ENCODE measurements at regions not wholly inside any gene's neighbourhood (a gene's known extent, or its start where the extent isn't known, plus 50 kb on each side); places are given as distances from the start of the nearest gene placed in this dataset.
A peak's percentile ranks its signal among the peaks of the same experiment; 100 is the strongest.
"Not testable (repeated sequence)": the region's sequence is repeated elsewhere in the genome, so short reads cannot be mapped to it uniquely, and the experiment has no call there.

DNA sequence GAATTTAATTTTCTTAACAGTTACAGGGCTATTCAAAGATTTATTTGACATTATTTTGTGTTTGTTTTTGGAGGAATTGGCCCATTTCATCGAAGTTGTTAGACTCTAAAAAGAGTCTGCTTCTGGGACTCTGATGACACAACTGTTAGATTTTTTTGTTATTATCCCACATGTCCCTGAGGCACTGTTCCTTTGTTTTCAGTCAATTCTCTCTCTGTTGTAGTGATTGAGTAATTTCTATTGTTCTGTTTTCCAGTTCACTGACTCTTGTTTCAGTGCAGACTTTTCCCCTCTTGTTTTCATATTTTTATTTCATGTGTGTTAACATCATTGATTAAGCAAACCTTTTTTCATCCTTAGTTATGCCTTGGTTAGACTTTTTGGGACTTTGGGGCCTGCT, 325.0 kb downstream of the ZNF326 start:
- no peak for DNase-seq

DNA sequence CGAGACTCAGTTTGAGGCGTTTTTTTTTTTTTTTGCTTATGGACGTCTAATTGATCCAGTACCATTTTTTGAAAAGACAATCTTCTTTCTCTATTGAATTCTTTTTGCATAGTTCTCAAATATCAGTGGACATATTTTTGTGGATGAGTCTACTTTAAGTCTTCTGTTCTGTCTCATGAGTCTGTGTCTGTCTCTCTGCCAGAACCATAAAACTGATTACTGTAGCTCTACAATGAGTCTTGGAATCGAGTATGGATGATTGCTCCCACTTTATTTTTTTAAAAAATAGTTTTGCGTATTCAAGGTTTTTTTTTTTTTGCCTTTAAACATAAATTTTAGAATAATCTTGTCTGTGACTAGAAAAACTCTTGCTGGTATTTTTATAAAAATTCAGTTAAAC, 323.5 kb downstream of the ZNF326 start:
- no peak for DNase-seq
- no peak overlapping the region for H3K27ac ChIP-seq
- no peaks in the 10 kb centered on the region for H3K27me3 ChIP-seq
- H3K4me1 ChIP-seq: no peaks in the 10 kb centered on the region
- H3K4me3 ChIP-seq: no peak overlapping the region
- H3K9me3 ChIP-seq (replicated peaks): no peaks in the 10 kb centered on the region
- H3K36me3 ChIP-seq: no peaks in the 10 kb centered on the region

More for the DNA sequence above, 325.0 kb downstream of the ZNF326 start:
- H3K27me3 ChIP-seq: no peaks in the 10 kb centered on the region; the same call in 1 of the 2 replicates
- no peaks in the 10 kb centered on the region for H3K4me1 ChIP-seq
- H3K9me3 ChIP-seq (replicated peaks): no peaks in the 10 kb centered on the region
- no peaks in the 10 kb centered on the region for H3K36me3 ChIP-seq
- H3K27ac ChIP-seq: no peak overlapping the region
- no peak overlapping the region for H3K4me3 ChIP-seq

DNA sequence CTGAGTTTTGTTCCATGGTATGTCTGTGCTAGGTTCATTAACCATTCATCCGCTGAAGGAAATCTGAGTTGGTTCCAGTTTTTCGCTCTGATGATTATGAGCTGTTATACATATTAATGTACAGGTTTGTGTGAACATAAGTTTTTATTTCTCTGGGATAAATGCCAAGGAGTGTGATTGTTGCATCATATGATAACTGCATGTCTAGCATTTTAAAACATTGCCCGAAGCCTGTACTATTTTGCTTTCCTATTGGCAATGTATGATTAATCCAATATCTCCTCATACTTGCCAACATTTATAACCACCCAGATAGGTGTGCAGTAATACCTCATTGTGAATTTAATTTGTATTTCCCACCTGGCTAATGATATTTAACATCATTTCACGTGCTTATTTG, 322.7 kb downstream of the ZNF326 start:
- Histone ChIP-seq H3K27ac (no peak overlapping the region), H3K4me1 (no peaks in the 10 kb centered on the region), H3K4me3 (no peak overlapping the region), H3K36me3 (no peaks in the 10 kb centered on the region), H3K9me3 (replicated peaks) (no peaks in the 10 kb centered on the region), H3K27me3 (no peaks in the 10 kb centered on the region)
- no peak for DNase-seq

DNA sequence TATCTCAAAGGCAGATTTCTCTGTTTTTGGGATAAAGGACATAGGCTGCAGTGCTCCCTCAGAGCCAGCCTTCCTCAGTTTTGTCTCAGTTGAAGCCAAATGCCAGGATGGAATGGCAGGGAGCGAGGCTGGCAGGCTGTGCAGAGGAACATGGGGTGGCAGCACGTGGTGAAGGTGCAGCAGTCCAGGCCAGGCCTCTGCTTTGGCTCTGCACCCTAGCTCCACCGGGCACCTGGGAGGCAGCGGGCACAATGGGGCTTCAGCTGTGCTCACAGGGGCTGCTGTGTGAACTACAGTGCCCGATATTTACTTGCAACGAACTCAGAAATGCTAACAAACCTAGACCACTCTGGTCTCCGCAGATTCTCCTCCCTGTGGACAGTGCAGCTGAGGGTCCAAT, 319.6 kb downstream of the ZNF326 start:
- Histone ChIP-seq H3K4me3 (no peak overlapping the region), H3K36me3 (no peaks in the 10 kb centered on the region), H3K27ac (no peak overlapping the region), H3K4me1 (no peaks in the 10 kb centered on the region), H3K9me3 (replicated peaks) (no peaks in the 10 kb centered on the region), H3K27me3 (no peaks in the 10 kb centered on the region)
- DNase-seq: no peak

DNA sequence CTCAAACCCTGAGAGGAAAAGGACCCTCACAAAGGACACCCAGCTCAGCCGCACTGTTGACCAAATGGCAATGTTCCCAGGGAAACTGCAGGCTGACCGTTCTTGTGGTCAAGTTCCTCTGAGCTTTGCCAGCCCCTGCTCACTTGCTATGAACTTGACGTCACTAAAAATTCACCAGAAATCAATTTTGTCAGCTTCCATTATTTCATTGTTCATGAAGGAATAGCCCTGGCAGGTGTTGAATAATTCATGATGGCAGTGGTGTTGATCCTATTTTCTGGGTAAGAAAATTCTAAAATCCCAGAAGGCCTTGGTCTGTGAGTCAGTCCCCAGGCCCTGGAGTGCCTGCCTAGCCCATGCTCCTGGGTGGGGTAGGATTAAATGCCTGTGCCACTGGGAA, 318.9 kb downstream of the ZNF326 start:
- Histone ChIP-seq H3K27me3 (no peaks in the 10 kb centered on the region), H3K9me3 (replicated peaks) (no peaks in the 10 kb centered on the region), H3K27ac (no peak overlapping the region), H3K4me1 (no peaks in the 10 kb centered on the region), H3K4me3 (no peak overlapping the region), H3K36me3 (no peaks in the 10 kb centered on the region)
- DNase-seq: no peak

DNA sequence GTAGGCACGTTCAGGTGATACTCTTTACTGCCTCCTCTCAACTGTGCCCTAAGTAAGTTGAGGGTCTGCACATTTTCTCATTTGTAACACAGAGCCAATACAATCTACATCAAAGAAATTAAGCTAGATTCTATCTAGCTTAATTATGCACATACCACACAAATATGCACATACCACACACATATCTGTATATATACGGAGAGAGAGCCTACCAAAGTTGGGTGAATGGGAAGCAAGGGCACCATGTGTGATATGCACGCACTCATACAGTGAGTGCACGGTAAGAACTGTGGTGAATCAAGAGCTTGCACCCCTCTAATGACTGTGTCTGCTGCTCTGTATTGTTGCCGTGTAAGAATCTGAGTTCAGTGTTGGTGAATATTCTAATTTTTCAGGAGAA, 314.9 kb downstream of the ZNF326 start:
- Histone ChIP-seq H3K27me3 (no peaks in the 10 kb centered on the region), H3K36me3 (no peaks in the 10 kb centered on the region), H3K4me3 (no peak overlapping the region), H3K27ac (no peak overlapping the region), H3K4me1 (no peaks in the 10 kb centered on the region), H3K9me3 (replicated peaks) (no peaks in the 10 kb centered on the region)
- no peak for DNase-seq

DNA sequence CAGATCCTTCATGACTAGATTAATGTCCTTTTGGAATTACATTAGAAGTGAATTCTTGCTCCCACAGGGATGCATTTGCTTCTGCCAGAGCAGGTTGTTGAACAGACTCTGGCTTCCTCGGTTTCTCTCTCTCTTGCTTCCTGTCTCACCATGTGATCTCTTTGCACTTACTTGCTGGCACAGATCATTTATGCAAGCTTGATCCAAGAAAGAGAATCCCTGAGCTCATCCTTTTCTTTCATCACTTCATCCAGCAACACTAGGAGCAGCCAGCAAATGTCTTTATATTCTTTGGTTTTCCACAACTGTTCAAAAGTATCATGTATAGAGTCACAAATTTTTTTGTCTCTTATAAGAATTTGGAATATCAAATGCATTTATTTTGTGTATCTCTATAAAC, 313.5 kb downstream of the ZNF326 start:
- Histone ChIP-seq H3K36me3 (no peaks in the 10 kb centered on the region), H3K4me1 (no peaks in the 10 kb centered on the region), H3K4me3 (no peak overlapping the region), H3K27me3 (no peaks in the 10 kb centered on the region), H3K9me3 (replicated peaks) (no peaks in the 10 kb centered on the region), H3K27ac (no peak overlapping the region)
- DNase-seq: no peak

DNA sequence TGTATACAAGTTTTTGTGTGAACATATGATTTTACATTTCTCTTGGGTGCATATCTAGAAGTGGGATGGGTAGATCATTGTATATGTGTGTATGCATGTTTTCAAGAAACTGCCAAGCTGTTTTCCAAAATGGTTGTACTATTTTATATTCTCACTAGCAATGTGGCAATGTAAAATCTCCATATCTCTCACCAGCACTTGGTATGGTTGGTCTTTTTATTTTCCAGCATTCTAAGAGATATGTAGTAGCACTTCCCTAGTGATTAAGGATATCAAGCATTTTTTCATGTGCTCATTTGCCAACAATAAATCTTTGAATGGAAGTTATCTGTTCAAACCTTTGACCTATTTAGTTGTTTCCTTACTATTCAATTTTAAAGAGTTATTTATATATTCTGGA, 310.7 kb downstream of the ZNF326 start:
- H3K27me3 ChIP-seq: no peaks in the 10 kb centered on the region
- DNase-seq: no peak
- H3K9me3 ChIP-seq (replicated peaks): no peaks in the 10 kb centered on the region
- H3K36me3 ChIP-seq: no peaks in the 10 kb centered on the region
- H3K4me3 ChIP-seq: no peak overlapping the region
- H3K27ac ChIP-seq: no peak overlapping the region
- H3K4me1 ChIP-seq: no peaks in the 10 kb centered on the region

DNA sequence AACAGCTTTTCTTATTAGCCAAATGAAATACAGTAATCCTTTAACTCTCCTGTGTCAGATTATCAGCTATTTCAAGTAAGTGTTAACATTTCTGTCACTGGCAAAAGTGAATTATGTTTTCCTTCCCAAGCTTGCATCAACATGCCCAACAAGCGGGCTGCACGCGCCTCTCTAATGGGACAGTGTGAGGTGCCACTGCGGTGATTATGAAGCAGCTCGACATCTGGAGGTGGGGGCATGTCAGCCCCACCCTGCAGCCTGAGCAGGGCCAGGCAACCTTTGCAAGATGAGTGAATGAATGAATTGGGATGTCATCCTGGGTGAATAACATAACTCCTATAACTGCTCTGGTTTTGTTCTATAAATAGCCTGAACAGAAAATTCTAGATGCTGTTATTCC, 301.4 kb downstream of the ZNF326 start:
- Histone ChIP-seq H3K27ac (no peak overlapping the region), H3K9me3 (replicated peaks) (no peaks in the 10 kb centered on the region), H3K27me3 (no peaks in the 10 kb centered on the region), H3K4me3 (no peak overlapping the region), H3K36me3 (no peaks in the 10 kb centered on the region), H3K4me1 (no peaks in the 10 kb centered on the region)
- DNase-seq: no peak

DNA sequence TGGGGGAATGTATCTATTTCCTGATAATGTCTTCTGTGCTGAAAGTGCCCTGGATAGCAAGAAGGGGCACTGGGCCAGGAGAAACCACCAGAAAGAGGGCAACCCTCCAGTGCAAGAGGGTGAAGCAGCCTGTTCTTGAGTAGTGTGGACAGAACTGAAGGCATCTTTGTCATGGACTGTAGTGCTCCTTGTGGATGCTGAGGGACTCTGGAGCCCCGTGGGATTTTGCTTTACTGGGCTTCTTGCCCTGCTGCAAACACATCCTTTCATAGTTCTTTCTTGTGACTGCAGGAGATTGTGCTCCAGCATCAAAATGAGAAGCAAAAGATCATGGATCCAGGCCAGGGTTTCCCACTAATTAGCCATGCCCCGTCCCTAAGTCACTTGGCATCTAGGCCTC, 300.6 kb downstream of the ZNF326 start:
- Histone ChIP-seq H3K9me3 (replicated peaks) (no peaks in the 10 kb centered on the region), H3K27me3 (no peaks in the 10 kb centered on the region), H3K4me3 (no peak overlapping the region), H3K4me1 (no peaks in the 10 kb centered on the region), H3K36me3 (no peaks in the 10 kb centered on the region), H3K27ac (no peak overlapping the region)
- no peak for DNase-seq

DNA sequence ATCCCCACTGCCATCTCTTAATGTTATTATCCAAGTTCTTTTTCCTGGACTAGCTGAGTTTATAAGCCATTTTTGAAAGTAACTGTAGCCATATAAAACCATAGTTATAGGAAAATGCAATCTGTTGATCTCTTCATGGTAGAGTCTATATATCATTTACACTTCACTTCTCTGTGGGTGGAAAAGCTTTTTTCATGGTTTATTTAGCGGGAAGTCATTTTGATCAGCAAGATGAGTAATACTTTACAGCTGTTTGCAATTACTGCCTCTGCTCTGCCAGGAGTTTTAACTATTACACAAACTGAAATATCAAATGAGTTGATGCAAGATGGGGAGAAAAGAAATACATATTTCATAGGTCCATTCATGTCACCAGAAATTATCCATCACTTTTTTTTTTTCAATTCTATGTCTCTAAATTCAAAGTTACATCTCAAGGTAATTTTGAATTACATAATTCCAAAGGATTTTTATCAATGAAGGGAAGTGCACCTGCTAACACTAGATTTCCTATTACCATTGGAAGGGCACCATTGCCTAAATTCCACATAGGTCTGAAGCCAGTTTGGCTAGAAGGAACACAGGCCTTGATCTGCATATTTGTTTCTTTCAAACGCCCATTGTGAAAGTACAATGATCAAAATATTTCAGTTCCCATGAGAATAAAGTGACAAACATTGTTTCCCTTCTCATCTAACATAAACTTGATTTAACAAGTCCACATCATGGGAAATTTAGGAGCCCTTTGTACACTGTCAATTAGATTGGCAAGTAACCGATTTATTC, 296.7 kb downstream of the ZNF326 start:
- H3K9me3 ChIP-seq (replicated peaks): no peaks in the 10 kb centered on the region
- H3K36me3 ChIP-seq: no peaks in the 10 kb centered on the region
- H3K27ac ChIP-seq: no peak overlapping the region
- H3K4me3 ChIP-seq: no peak overlapping the region
- H3K27me3 ChIP-seq: no peaks in the 10 kb centered on the region
- no peaks in the 10 kb centered on the region for H3K4me1 ChIP-seq
- DNase-seq: peak in 1 of 2 experiments; percentile 7

DNA sequence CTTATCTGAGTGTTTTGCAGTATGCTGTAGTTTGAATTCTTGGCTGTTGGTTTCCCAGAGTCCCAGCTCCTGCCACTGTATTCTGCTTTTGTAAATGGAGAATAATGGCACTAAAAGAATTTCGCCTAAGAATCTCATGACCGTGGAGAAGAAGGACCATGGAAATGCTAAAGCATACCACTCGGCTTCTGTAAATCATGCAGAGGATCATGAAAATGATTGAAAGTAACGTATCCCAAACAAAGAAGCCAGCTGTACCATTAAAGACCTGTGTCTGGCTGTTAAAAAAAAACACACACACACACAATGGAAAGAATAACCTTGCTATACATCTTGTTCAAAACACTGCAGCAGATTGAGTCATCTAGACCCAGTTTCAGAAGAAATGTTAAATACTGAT, 287.9 kb downstream of the ZNF326 start:
- H3K27me3 ChIP-seq: no peaks in the 10 kb centered on the region
- H3K27ac ChIP-seq: no peak overlapping the region
- H3K4me3 ChIP-seq: no peak overlapping the region
- no peaks in the 10 kb centered on the region for H3K4me1 ChIP-seq
- no peak for DNase-seq
- H3K9me3 ChIP-seq (replicated peaks): no peaks in the 10 kb centered on the region
- H3K36me3 ChIP-seq: no peaks in the 10 kb centered on the region

DNA sequence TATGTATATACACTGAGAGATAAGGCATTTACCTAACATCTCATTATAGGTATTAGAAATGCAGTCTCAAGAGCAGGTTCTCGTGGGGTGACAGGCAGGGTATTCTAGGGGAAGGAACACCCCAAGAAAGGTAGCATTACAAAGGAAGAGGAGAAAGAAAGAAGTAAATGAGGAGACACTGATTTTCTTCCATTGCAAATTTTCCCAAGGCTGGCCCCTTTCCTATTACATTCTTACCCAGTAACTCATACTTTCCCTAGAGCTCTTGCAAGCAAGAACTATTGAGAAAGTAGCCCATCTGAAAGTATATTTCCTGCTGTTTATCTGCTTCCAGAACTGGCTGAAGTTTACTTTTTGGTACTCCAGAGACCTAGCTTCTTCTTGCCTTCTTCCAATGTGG, 287.0 kb downstream of the ZNF326 start:
- not testable (repeated sequence) for DNase-seq; H3K36me3 ChIP-seq; H3K4me1 ChIP-seq; H3K9me3 ChIP-seq (replicated peaks); H3K27ac ChIP-seq; H3K27me3 ChIP-seq; H3K4me3 ChIP-seq

DNA sequence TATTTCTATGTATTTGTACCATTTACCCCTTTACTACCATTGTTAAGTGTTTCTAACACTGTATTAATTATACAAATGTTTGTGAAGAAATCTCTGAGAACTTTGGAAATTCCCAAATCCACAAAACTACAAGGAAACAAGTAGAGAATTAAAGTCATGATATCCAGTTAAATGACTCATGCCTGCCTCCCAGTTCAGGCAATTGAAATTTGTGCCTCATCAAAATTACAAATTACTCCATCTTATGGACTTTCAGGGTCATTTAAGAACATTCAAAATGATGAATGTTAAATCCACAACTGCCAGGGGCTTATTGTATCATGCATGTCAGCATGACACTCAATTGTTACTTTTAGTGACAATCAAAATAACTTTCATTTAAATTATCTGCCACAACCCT, 282.4 kb downstream of the ZNF326 start:
- DNase-seq: no peak
- no peaks in the 10 kb centered on the region for H3K27me3 ChIP-seq
- H3K36me3 ChIP-seq: no peaks in the 10 kb centered on the region
- H3K4me3 ChIP-seq: no peak overlapping the region
- H3K9me3 ChIP-seq (replicated peaks): no peaks in the 10 kb centered on the region
- H3K4me1 ChIP-seq: no peaks in the 10 kb centered on the region
- H3K27ac ChIP-seq: no peak overlapping the region

DNA sequence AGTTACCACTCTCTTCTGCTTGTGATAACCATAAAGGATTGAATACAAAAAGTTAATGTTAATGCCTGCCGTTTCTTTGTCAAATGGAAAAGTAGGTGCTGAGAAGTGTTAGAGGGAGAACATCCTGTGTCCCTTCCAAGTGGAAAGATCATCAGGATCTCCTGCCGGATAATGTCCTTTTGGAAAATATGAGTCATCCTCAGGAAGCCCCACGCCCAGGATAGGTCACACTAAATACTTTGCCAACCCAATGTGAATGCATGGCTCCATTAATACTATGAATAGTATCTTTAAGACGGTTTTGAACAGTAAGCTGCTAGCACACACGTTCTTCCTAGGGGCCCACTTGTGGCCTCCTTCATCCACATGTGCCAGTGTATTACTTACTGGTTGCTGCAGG, 279.5 kb downstream of the ZNF326 start:
- H3K4me1 ChIP-seq: no peaks in the 10 kb centered on the region
- no peak overlapping the region for H3K27ac ChIP-seq
- DNase-seq: no peak
- no peaks in the 10 kb centered on the region for H3K9me3 ChIP-seq (replicated peaks)
- H3K36me3 ChIP-seq: no peaks in the 10 kb centered on the region
- H3K27me3 ChIP-seq: no peaks in the 10 kb centered on the region
- H3K4me3 ChIP-seq: no peak overlapping the region

DNA sequence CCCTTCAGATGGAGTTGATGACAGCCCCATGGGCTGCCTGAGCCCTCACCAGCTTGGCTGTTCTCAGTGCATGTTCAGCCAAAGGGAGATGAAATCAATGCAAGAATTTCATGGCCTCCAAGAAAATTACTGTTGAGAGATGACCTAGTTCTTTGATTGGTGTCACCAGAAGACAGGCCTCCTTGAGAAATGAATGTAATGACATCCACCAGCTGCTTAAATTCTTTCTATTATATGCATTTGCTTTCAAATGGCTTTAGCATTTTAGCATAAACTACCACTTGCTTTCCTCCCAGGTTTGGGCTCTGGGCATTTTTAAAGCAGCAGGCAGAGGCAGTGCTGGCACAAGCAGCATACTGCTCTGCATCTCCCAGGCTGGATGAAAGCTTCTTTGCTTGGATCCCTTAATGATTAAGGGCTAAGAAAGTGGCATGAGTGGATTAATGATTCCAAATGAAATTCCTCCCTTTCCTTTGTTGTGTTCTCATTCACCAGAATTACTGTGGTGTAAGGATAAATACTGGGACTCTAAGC, 278.4 kb downstream of the ZNF326 start:
- Histone ChIP-seq H3K4me3 (no peak overlapping the region), H3K36me3 (no peaks in the 10 kb centered on the region), H3K27me3 (no peaks in the 10 kb centered on the region), H3K27ac (no peak overlapping the region), H3K4me1 (no peaks in the 10 kb centered on the region), H3K9me3 (replicated peaks) (no peaks in the 10 kb centered on the region)
- no peak for DNase-seq

Measured in SJCRH30 (cell line).